H54 (cell line): ENCODE measurements at regions not wholly inside any gene's neighbourhood (a gene's known extent, or its start where the extent isn't known, plus 50 kb on each side); places are given as distances from the start of the nearest gene placed in this dataset.

ENCODE experiments used
- DNase-seq: peaks from one replicate; pipeline ENCODE4 v3.0.0; 2011; ENCODE audit warnings: low spot score, mixed read lengths; ENCODE audit not compliant: insufficient read length
- FAIRE-seq: peaks from 3 replicates; lab custom pipeline; 2011; peaks lifted over from hg19 to GRCh38; lab: Jason Lieb, UNC
- POLR2A ChIP-seq: IDR thresholded peaks from 2 replicates; pipeline ENCODE4 v1.6.1; 2011; ENCODE audit warnings: low read depth, mild to moderate bottlenecking, low read length

DNA sequence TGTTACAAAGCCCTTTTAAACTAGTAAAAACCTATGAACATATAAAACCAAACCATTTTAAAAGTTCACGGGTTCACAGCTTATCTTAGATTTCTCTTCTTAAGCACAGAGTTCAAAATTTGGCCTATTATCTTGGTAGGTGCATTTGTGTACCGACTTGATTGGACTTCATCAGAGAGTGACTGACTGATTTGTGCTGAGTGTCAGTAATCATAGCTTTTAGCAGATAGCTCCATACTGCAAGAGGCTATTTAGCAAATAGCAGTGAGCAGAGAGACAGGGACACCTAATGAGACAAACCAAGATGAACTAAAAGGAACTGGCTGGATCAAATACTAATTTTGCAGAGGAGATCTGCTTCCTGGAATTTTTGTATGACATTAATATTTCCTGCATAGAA, 274.5 kb downstream of the PRR16 start:
- FAIRE-seq (no peak), DNase-seq (no peak)

GRCh38 chr5:120740989-120741388, 276.9 kb downstream of the PRR16 start:
- no peak for TF ChIP-seq POLR2A
- DNase-seq (no peak), FAIRE-seq (no peak)

More for the DNA sequence above, 274.5 kb downstream of the PRR16 start:
- no peak for TF ChIP-seq POLR2A

DNA sequence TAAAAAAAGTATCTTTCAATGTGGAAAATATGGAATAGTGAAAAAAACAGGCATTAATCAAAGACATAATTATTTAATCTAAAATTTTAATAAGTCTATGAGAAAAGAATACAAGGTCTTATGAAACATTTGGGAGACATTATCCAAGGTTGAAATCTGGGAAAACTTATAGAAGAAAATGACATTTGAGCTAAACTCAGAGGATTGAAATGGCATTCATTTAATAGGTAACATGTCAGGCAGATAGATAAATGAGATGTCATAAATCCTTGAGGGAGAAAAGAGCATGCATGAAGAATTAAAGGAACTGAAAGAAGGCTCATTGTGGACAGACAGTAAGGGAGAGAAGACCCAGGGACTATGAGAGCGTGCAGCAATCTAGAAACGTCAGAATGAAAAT, 284.4 kb downstream of the PRR16 start:
- DNase-seq (no peak), FAIRE-seq (no peak)
- no peak for TF ChIP-seq POLR2A

DNA sequence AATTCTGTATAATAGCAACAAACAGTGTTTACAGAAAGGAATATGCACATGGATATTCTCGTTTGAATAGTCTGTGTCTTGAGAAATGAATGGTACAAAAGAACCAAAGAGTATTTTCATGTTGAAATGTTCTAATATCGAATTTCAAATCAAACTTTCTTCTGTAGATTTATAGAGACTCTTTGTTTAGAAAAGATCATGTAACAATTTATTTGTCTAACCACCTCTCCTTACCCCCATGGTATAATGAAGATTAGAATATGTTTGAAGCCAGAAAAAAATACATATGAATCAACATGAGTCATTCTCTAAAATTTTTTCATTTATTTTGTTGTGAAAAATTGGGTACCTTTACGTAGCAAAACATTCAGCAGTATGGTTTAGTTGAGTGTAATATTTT, 285.6 kb downstream of the PRR16 start:
- no peak for TF ChIP-seq POLR2A
- no peak for DNase-seq
- no peak for FAIRE-seq

DNA sequence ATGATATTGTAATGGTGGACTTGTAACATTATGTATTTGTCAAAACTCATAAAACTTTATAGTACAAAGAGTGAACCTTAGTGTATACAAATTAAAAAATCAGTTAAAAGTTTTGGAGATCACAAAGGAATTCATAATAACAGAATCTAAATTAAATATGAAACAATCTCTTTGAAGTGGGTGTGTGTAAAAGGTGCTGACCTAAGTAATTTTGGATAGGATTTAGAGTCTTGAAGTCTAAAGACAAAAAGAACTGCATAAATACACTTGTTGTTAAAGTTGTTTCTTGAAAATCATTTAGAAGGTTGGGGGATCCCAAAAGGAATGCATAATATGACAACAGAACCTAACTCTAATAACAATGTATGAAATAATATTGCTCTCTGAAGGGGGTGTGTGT, 295.5 kb downstream of the PRR16 start:
- FAIRE-seq (no peak), DNase-seq (no peak)
- TF ChIP-seq POLR2A, result no peak

DNA sequence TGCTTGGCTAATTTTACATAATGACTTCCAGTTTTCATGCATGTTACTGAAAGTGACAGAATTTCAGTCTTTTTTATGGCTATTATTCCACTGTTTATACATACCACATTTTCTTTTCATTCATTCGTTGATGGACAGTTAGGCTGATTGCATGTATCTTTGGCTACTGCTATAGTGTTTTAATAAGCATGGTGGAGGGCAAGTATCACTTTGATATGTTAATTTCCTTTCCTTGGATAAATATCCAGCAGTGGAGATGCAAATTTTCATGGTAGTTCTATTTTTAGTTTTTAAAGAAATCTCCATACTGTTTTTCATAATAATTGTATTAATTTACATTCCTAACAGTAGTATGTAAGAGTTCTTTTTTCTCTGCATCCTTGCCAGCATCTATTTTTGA, 297.9 kb downstream of the PRR16 start:
- no peak for FAIRE-seq

DNA sequence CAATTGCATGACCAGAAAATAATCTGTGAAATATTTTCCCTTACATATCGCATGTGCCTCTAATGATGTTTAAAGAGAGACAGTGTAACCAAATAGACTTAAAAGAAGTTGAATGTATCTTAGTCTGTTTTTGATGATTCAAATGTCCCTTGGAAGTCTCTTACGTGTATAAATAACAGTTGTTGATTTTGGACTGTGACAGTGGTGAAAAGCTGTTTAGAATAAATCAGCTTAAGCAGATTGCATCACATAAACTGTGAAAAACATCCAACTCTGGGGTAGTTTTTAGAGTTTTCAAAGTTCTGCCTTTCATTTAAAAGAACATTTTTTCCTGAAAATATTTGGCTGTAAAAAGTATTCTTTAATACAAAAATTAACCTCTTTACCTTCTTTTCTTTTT, 301.1 kb downstream of the PRR16 start:
- TF ChIP-seq POLR2A, result no peak
- FAIRE-seq (no peak), DNase-seq (no peak)

More for the DNA sequence above, 297.9 kb downstream of the PRR16 start:
- TF ChIP-seq POLR2A, result no peak
- no peak for DNase-seq

GRCh38 chr5:120767178-120767820, 303.2 kb downstream of the PRR16 start:
- DNase-seq (no peak), FAIRE-seq (no peak)
- TF ChIP-seq POLR2A, result no peak

- FAIRE-seq (no peak), DNase-seq (no peak)
- no peak for TF ChIP-seq POLR2A
These were observed 305.3 kb downstream of the PRR16 start for GRCh38 chr5:120769312-120769872.

GRCh38 chr5:120771202-120771601, 307.1 kb downstream of the PRR16 start:
- no peak for DNase-seq
- no peak for TF ChIP-seq POLR2A
- no peak for FAIRE-seq

DNA sequence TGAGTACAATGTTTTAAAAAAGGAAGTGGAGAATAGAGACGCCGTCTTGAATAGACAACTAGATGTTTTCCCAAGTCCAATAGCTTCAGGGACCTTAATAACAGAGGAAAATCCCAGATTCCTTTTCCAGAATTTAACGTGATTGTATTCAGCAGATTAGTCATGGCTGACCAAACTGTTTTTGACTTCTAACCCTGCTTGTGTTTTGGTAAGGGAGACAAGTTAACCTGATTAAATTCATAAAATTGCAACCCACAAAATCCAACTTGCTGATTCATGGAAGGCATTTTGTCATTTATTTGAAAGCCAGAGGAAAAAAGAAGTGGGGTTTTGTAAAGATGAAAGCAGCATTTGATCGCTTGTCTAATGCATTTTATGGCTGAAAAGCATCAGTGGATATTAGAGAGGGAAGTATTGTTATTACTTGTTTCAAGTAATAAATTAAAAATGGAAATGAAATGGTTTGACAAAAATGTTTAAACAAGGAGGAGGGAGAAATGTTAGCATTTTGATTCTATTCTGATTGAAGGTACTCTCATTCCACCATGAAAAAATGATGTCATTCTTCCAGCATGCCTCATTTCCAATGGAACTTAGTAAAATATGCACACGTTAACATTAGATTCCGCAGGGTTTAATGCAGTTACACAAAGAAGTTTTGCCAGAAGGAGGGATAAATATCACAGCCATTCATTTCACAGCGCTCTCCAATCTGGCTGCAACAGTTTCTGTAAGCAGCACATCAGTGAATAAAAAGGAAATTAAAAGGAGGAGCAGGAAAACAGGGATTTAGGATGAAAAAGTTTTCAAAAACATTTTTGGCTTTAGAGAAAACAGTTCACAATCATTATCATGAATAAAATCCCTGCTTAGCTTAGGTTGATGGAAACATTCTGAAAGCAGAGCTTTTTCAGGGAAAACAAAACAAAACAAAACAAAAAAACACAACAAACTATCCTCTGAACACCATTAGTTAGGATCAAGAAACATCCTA, 314.7 kb downstream of the PRR16 start:
- DNase-seq, result no peak
- FAIRE-seq, result peak; percentile 87

GRCh38 chr5:120779674-120780073, 315.6 kb downstream of the PRR16 start:
- no peak for TF ChIP-seq POLR2A
- FAIRE-seq, result peak; percentile 88
- no peak for DNase-seq

More for the DNA sequence above, 314.7 kb downstream of the PRR16 start:
- TF ChIP-seq POLR2A, result no peak

DNA sequence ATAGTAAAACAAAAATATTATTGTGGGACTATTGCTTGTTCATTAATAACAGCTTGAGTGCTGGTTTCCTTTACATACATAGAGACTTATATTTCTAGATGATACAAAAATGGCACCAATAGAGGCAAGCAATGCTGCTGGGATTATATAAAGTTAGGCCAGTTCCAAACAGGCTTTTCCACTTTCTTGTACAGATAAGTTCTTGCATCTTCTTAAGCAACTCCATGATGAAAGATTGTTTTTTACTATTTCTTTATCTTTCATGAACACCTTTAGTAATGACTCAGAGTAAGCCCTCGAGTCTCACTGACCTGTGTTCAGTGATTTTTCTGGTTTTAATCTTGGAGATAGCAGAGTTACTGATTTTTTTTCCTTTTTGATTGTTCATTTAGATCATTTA, 324.4 kb downstream of the PRR16 start:
- no peak for TF ChIP-seq POLR2A
- no peak for DNase-seq
- no peak for FAIRE-seq

- TF ChIP-seq POLR2A, result no peak
- DNase-seq (no peak), FAIRE-seq (peak; percentile 36)
These were observed 325.8 kb downstream of the PRR16 start for GRCh38 chr5:120789918-120790317.
